HG03108 (cell line): ENCODE measurements at regions not wholly inside any gene's neighbourhood (a gene's known extent, or its start where the extent isn't known, plus 50 kb on each side); places are given as distances from the start of the nearest gene placed in this dataset.

Experiments used
- ATAC-seq: cut with Tn5 transposase; IDR thresholded peaks from one replicate; pipeline ENCODE4 v1.9.1; 2021; ENCODE audit warnings: moderate library complexity; ENCODE audit not compliant: unreplicated experiment

DNA sequence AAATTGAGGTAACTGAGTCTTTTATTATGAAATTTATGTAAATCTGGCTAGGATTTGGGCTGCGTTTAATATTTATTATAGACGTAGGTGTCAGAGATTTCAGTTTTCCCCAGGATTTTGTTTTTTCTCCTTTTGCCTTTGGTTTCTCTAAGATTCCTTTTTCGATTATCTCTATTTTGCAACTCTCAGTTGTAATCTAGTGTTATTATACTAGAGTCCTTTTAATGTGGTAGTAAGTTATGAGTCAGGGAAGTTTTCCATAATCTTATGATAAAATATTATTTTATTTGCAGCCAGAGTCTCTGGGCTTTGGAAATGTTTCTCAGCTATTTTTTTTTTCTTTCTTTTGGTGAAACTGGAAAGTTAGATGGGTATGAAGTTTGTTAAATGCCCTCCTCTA, 1043.8 kb downstream of the PLA2G4A start:
- no peak for ATAC-seq

GRCh38 chr1:187873126-187873525, 1044.4 kb downstream of the PLA2G4A start:
- ATAC-seq, result no peak

GRCh38 chr1:187876775-187877174, 1048.0 kb downstream of the PLA2G4A start:
- ATAC-seq, result no peak

DNA sequence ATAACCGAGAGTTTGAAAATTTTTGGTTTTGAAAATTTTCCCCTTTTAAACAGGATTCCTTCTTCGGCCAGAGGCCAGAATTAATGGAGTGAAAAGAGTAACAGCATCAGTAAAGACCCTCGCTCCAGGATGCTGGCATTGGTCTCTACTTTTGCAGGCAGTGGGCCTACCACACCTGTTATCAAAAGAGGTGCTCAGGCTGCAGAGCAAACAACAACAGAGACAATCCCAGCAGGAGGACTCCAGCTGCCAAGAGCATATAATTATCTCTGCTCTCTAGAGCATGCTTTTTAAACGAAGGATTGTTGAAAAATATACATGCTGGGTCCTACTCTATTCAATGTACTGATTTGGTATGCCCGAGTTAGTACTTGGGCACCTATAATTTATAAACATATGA, 1048.5 kb downstream of the PLA2G4A start:
- ATAC-seq, result no peak

DNA sequence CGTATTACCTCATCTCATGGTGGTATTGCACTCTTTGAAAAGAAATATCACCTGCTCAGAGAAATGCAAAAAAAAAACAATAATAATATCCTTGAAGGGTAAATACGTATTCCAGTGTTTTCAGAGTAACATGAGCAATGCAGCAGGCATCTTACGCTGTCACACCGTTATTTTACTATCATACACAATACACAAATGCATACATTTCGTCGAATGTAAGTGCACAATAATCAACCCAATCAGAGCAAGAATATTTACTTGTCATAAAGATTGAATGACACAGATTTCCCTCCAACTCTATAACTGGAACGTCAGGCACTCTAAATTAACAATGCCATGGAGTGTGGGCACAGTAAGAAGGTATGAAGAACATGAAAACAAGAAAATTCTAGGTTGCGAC, 1050.1 kb downstream of the PLA2G4A start:
- no peak for ATAC-seq

DNA sequence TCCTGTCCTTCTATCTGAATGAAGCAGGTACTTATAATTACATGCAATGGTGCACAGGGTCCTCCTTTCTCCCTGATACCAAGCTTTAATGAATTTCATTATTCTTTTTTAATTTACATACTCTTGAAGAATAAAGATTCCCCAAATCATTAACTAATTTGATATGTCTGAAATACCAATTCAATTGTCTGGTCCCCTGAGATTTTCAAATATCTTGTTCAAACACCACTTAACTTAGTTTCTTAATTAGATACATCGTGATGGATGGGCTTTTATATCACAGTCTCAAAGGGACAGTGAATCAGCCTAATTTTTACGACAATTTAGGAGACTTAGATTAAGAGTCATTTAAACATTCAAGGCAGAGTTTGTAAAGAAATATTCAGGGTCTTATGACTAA, 1054.6 kb downstream of the PLA2G4A start:
- no peak for ATAC-seq

DNA sequence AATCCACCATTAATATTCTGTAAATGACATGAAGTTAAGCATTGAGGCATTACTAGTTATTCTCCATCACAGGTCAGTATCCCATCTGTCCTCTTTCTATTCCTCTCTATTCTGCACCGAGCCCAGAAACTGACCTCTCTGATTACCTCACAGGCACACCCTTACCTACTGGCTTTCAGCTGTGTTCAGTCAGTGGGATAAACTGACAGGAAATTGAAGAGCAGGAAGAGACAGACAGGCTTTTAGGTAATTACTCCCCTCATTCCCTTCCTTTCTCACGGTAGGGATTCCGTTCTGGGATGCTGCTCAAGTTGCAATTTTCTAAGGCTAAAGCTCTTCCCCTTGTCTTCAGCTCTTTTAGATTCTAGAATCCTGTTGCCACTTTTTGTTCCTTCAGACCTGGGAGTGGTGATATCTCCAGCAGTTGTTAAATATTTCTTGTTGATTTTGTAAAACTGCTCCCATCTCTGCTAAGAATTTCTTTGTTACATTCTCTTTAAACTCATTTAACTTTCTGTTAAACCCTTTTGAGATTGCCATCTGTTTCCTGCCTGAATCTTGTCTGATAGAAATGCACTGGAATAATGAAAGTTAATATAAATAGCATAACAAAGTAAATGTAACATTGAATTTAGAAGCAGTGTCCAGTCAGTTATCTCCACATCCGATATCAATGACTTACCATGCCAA, 1063.4 kb downstream of the PLA2G4A start:
- no peak for ATAC-seq

GRCh38 chr1:187892683-187893039, 1063.9 kb downstream of the PLA2G4A start:
- ATAC-seq, result no peak

DNA sequence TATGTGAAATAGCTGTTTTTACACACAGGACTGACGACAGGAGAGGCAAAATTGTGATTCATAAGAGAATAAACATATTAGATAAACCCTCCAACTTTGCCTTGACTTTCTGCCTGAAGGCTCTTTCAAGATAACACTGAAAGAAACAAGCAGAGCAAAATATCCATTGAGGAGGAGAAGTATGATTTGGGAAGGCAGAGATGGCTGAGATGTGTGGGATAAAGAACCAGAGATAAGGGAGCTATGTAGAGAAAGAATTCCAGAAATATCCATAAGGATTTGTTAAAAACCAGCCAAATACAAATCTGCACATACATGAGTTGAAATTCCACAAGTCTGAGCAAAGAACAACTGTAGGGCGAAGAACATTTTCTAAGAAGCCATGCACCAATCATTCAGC, 1064.7 kb downstream of the PLA2G4A start:
- no peak for ATAC-seq

DNA sequence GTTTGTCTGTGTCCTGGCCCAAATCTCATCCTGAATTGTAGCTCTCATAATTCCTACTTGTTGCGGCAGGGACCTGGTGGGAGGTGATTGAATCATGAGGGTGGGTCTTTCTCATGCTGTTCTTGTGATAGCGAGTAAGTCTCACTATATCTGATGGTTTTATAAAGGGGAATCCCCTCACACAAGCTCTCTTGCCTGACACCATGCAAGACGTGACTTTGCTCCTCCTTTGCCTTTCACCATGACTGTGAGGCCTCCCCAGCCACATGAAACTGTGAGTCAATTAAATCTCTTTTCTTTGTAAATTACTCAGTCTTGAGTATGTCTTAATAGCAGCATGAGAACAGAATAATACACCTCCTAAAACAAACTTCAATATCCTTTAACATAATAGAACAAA, 1065.6 kb downstream of the PLA2G4A start:
- no peak for ATAC-seq

DNA sequence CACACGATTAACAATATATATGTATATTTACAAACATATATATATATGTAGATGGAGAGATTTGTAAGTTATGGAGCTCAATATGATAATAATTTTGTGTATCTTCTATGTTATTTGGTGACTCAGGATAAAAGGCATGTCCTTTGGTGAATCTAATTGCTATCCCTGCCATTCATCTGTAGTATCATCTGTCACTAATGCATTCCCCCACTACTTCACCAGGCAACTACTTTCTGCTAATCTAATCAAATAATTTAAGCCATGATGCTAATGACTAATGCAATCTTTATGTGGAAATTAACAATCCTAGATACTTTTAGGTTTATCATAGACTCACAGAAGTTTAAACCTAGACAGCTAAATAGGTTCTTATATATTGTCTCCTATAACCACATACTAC, 1074.5 kb downstream of the PLA2G4A start:
- no peak for ATAC-seq

- ATAC-seq, result no peak
Measured at GRCh38 chr1:187909382-187909781, 1080.6 kb downstream of the PLA2G4A start.

GRCh38 chr1:187911820-187912219, 1083.1 kb downstream of the PLA2G4A start:
- no peak for ATAC-seq

- no peak for ATAC-seq
Measured at GRCh38 chr1:187920976-187921375, 1092.2 kb downstream of the PLA2G4A start.

DNA sequence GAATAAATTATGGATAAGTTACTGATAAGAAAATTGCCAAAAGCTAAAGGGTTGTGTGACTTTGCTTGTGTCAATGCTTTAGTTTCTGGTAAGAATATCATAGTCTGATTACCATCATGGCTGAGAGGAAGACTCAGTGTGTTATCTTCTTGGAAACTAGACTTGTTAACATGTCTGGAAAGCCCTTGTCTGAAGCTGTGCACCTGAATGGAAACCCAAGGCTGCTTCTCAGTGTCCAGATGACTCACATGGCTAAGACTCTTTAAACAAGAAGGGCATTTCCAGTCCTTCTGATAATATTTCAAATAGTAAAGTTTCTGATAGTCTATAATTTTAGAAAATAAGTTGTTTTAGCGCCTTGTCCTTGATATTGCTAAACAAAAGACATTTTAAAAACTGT, 1092.7 kb downstream of the PLA2G4A start:
- ATAC-seq, result no peak

- ATAC-seq, result no peak
Measured at GRCh38 chr1:187922255-187922654, 1093.5 kb downstream of the PLA2G4A start.

DNA sequence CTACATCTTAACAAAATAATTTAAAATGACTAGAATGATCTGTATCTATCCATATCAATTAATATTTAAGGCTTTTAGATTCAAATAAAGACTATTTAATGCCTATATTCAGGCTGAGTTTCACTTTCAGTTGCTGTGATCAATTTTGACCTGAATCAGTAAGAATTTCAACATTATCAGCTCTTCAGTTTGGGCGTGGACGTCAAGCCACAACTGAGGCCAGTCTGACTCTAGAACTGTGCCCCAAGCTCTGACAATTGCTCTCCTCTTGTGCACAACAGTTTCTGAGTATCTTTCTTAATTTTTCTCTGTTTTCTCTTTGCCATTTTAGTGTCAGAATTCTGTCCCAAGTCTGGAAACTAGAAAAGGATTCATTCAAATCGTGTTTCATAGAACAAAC, 1095.5 kb downstream of the PLA2G4A start:
- ATAC-seq, result no peak

- ATAC-seq, result no peak
Measured at GRCh38 chr1:187928288-187928687, 1099.5 kb downstream of the PLA2G4A start.

DNA sequence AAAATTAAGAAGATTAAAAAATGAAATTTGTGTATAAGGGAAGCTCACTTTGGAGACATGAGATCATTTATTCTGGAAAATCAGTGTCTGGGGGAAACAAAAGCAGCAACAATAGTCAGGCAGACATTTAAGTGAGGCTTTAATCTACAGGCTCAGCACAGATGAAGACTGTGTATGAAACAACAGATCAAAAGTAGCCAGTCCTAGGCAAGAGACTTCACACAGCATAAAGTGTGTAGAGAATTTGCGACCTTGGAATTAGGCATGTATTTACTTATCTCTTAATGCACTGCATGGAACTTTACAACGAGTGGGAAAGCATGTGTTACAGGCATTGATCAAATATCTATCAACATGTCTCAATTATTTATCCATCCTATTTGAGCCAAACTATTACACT, 1099.9 kb downstream of the PLA2G4A start:
- no peak for ATAC-seq

DNA sequence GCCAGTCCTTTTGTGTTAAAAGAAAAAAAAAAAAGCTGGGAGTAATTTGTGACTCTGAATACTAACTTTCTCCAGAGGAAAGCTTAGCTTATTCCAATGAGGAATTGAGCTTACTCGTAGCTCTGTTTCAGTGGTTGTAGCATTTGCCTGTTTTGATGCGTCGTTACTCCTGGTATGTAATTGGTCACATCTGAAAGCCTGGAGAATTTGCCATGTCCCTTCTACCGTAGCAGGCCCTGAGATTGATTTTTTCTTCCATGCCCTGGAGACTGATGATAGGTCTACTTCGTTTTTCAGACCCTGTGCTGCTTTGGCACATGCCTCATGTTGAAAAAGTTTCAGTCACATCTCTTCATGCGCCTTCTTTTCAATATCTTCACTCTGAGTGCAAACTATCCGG, 1103.0 kb downstream of the PLA2G4A start:
- ATAC-seq, result no peak

DNA sequence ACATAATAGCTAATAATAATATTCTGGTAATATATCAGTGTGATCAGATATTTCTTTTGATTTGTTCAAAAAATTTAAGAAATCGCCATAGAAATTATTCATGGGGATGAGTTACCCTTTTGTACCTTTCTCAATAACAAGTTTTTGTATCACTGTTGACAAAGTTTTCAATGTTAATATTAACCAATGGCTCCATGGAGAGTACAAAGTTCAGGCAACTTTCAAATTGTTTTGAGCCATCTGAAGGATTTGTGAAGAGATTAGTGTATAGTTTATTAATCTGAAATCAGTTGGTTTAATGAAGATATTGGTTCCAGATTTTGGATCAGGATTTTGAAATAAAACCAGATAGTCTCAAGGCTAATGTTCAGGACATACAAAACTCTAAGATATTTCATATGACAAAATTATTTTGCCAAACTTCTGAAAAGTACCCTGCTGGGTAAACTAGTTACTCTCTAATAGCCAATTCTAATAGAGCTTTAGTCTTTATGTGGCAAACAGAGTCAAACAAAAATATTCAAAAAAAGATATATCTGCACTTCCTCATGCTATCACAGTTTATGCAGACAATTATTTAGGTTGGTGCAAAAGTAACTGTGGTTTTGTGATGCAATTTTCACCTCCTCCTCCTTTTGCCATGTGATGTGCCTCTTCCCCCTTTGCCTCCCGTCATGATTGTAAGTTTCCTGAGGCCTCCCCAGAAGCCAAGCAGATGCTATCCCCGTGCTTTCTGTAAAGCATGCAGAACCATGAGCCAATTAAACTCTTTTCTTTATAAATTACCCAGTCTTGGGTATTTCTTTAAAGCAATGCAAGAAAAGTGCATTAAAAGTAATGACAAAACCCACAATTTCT, 1105.0 kb downstream of the PLA2G4A start:
- no peak for ATAC-seq

DNA sequence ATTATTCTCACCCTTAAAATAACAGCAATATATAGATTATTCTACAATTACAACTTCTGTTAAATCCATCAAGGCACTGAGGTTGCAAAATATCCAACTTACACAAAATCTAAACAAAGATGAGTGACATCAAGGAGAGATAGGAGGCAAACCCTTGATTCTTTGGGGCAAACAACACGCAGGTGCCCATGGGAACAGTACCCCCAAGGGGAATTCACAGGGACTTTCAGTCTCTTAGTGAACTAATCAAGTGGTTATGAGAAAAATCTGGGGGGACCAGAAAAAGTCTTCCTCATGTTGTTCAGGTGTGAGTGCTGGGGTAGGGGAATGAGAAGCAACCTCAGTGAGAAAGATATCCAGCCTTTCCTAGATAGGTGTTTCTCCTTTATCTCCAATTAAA, 1107.9 kb downstream of the PLA2G4A start:
- no peak for ATAC-seq

GRCh38 chr1:187938092-187938491, 1109.3 kb downstream of the PLA2G4A start:
- no peak for ATAC-seq
